ENCODE measurements at regions not wholly inside any gene's neighbourhood (a gene's known extent, or its start where the extent isn't known, plus 50 kb on each side); places are given as distances from the start of the nearest gene placed in this dataset.

GRCh38 chr2:145724311-145724898 is 1204.5 kb upstream of the ZEB2 start:
- no peak for TF ChIP-seq EZH2phosphoT487 (IDR thresholded peaks at IDR 0.05; ENCODE audit: unreplicated experiment)
- TF ChIP-seq CTCF (conservative IDR thresholded peaks at IDR 0.05; ENCODE audit: low read depth in 2 of 2), result no peak
- no peak for TF ChIP-seq REST (IDR thresholded peaks at IDR 0.05; ENCODE audit: unreplicated experiment)
- TF ChIP-seq JUNB (IDR thresholded peaks at IDR 0.05; ENCODE audit: unreplicated experiment), result no peak
- TF ChIP-seq EZH2 (IDR thresholded peaks at IDR 0.05; ENCODE audit: low read depth, unreplicated experiment), result no peak
- TF ChIP-seq POLR2AphosphoS5 (IDR thresholded peaks at IDR 0.05; ENCODE audit: low read depth), result no peak
- no peak for TF ChIP-seq ZNF462 (CRISPR knock-in tag; IDR thresholded peaks at IDR 0.05)

Data from GM23338 (cell line).